GM12865 (cell line): ENCODE measurements at regions not wholly inside any gene's neighbourhood (a gene's known extent, or its start where the extent isn't known, plus 50 kb on each side); places are given as distances from the start of the nearest gene placed in this dataset.
A peak's percentile ranks its signal among the peaks of the same experiment; 100 is the strongest.

Experiments used
- DNase-seq: peaks from one replicate; pipeline ENCODE4 v3.0.0; 2010; ENCODE audit warnings: low read depth
- H3K4me3 ChIP-seq: 2 replicates; pipeline ENCODE4 v1.5.1; 2011; ENCODE audit warnings: mild to moderate bottlenecking, low read depth, low read length, control low read depth
- TF ChIP-seq, protein P1 (sequence below): IDR thresholded peaks from 2 replicates; pipeline ENCODE4 v1.5.1; 2011; ENCODE audit warnings: low read length, control low read depth, low read depth, inconsistent platforms; ENCODE audit not compliant: insufficient read depth; ENCODE audit errors: missing control alignments

DNA sequence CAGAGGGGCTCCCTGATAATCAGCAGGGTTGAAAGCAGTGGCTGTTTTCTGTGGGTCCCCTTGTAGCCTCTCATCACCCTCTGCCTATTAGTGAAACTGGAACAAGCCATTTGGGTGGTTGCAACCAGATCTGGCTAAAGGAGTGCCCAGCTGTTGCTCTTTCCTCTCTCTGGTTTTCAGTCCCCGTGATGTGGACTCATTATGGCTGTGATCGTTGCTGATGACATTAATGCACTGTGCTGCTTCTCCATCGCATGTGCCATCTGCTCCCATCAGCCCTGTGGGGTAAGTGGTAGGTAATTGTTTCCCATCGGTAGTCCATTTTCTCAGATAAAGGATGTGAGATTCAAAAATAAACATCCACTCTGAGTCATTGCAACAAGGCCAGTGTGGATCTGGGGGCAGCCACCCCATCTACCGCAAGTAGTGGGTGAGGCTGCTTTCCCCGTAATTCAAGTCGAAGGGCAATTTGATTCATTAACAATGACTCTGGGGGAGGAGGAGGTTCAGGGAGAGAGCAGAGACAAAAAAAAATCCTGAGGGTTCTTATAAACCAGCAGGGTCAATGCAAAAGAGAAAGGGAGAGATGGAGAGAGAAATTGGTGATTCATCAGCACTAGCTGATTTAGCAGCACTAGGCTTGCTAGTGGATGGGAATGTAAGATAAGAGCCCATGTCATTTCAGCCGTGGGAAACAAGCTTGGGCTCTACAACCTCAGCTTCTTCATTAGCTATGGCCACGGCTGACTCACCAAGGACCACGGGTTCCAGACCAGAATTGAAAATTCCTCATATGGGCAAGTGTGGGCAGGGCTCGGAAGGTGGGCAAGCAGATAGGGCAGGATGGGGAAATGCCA is 357.8 kb downstream of the MID1IP1 start:
- no peak overlapping the region for H3K4me3 ChIP-seq
- DNase-seq, result peak; percentile 58
- TF ChIP-seq, protein P1, sequence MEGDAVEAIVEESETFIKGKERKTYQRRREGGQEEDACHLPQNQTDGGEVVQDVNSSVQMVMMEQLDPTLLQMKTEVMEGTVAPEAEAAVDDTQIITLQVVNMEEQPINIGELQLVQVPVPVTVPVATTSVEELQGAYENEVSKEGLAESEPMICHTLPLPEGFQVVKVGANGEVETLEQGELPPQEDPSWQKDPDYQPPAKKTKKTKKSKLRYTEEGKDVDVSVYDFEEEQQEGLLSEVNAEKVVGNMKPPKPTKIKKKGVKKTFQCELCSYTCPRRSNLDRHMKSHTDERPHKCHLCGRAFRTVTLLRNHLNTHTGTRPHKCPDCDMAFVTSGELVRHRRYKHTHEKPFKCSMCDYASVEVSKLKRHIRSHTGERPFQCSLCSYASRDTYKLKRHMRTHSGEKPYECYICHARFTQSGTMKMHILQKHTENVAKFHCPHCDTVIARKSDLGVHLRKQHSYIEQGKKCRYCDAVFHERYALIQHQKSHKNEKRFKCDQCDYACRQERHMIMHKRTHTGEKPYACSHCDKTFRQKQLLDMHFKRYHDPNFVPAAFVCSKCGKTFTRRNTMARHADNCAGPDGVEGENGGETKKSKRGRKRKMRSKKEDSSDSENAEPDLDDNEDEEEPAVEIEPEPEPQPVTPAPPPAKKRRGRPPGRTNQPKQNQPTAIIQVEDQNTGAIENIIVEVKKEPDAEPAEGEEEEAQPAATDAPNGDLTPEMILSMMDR, result no peak

DNA sequence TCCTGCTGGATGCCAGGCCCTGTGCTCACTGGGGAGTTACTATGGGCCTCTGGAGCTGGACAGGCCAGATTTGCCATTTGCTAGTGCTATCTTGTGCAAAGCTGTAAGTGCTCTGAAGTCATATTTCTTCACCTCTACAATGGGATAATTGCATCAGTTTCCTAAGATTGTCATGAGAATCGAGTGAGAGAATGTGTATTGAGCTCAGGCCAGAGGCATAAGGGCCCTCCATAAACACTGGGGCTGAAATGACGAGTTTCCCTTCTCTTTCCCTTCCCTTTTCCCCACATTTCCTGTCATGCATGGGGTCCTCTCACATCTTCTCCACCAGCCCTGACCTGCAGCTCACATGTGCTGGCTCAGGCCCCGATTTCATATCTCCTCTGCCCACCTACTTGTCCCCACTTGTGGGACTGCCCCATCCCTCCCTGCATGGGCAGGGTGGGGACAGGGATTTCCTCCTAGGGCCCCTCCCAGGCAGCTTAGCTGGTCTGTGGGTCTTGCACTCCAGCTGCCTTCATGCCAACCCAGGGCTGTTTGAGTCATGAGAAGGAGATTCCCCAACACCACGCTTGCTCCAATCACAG is 358.8 kb downstream of the MID1IP1 start:
- H3K4me3 ChIP-seq, result no peak overlapping the region
- peak; percentile 20 for DNase-seq
- TF ChIP-seq, protein P1, result no peak

DNA sequence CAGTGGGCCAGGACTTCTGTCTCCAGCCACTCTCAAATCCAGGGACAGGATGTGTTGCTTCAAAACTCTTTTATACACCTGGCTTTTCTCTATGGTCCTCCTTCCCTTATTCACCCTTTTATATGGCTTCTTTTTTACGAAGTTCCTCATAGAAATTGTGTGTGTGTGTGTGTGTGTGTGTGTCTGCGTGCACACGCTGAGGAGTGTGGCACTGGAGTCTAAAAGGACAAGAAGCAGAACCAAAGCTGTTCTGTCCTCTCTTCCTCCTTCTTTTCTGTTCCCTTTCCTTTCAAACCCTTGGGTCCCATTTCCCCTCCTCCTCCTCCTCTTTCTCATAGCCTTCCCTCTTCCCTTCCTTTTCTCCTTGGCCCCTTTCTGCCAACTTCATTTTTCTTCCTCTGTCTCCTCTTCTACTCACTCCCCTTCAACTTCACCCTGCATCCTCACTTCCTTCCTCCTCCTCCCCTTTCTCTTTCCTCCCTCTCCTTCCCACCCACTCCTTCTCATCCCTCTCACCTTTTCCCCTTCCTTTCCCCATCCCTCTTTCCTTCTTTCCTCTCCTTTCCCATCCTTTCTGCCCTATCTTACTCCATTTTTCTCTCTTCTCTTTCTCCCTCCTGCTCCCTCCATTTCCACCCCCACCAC is 360.5 kb downstream of the MID1IP1 start:
- H3K4me3 ChIP-seq, result no peak overlapping the region
- TF ChIP-seq, protein P1, result no peak
- DNase-seq, result no peak

DNA sequence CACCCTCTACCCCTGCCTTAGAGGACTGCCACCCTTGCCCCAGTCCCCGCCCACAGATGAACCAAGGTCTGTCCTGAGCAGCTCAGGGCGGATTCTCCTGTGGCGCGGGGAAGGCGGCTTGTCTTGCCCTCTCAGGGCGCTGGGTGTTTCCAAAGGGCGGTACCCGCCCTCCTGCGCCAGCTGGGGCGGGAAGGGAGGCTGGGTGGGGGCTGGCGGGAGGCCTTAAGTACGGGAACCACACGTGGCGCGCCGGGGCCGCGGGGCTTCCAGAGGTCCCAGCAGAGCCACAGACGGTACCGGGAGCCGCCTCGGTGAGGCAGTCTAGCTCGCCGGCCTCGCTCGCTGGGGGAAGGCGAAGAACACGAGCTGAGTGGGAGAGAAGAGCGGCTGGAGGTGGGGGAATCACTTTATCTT is 361.1 kb downstream of the MID1IP1 start:
- TF ChIP-seq, protein P1, result peak; percentile 5
- peak; percentile 12 for DNase-seq

DNA sequence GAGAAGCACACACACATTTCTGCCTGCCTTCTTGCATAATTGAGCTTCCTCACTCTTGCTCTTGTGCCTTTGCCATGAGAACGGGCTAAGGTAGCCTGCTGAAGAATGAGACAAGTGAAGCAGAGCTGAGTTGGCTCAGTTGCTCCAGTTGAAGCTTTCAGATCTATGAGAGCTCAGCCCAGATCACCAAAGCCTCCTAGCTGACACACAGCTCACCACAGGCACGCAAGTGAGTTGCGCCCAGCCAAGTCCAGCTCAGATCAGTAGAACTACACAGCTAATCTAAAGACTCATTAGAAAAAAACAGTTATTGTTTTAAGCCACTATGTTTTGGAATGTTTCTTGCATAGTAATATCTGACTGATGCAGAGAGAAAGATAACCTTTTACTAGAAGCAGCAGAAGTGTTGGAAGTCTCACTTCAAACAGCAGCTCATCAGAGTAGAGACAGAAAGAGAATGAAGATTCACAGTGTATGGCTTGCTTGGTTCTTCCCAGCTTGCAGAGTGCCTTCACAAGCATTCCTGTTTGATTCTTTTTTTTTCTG is 362.4 kb downstream of the MID1IP1 start:
- no peak overlapping the region for H3K4me3 ChIP-seq
- DNase-seq, result no peak

More for the DNA sequence above, 361.1 kb downstream of the MID1IP1 start:
- H3K4me3 ChIP-seq, result no peak overlapping the region

DNA sequence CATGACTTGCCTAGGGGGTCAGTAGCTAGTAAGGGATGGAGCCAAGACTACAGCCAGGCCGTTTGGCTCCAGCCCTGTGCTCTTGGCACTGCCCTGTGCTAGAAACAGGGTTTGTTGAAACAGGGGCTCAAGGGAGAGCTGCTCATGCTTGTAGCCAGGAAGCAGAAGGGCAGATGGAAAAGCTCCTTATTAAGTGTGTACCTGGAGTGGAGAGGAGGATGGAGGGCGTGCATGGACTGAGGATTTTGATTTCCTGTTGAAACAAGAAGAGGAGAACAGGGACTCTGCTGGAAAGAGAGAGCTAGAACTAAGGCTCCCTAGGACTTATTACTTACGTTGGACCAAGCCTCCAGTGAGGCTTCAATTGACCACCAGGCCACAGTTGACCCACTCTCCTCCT is 363.0 kb downstream of the MID1IP1 start:
- TF ChIP-seq, protein P1, result no peak

More for the DNA sequence above, 362.4 kb downstream of the MID1IP1 start:
- TF ChIP-seq, protein P1, result no peak

More for the DNA sequence above, 363.0 kb downstream of the MID1IP1 start:
- no peak for DNase-seq
- no peak overlapping the region for H3K4me3 ChIP-seq
